OCI-LY1 (cell line): ENCODE measurements at regions not wholly inside any gene's neighbourhood (a gene's known extent, or its start where the extent isn't known, plus 50 kb on each side); places are given as distances from the start of the nearest gene placed in this dataset.

ENCODE experiments used
- EZH2 ChIP-seq: fragments of 200-600 bp; sonication (generic), shearing (Covaris generic); IDR thresholded peaks from 2 replicates; pipeline ENCODE4 v1.8.0; 2017; ENCODE audit warnings: borderline replicate concordance, mixed run types, mild to moderate bottlenecking, antibody characterized with exemption, low read length, moderate library complexity, mixed read lengths
- TF ChIP-seq, protein P1 (sequence below): fragments of 200-600 bp; sonication (generic), shearing (Covaris generic); IDR thresholded peaks from 2 replicates; pipeline ENCODE4 v1.5.1; 2017; ENCODE audit warnings: mild to moderate bottlenecking, antibody characterized with exemption, low read length, moderate library complexity, mixed read lengths

DNA sequence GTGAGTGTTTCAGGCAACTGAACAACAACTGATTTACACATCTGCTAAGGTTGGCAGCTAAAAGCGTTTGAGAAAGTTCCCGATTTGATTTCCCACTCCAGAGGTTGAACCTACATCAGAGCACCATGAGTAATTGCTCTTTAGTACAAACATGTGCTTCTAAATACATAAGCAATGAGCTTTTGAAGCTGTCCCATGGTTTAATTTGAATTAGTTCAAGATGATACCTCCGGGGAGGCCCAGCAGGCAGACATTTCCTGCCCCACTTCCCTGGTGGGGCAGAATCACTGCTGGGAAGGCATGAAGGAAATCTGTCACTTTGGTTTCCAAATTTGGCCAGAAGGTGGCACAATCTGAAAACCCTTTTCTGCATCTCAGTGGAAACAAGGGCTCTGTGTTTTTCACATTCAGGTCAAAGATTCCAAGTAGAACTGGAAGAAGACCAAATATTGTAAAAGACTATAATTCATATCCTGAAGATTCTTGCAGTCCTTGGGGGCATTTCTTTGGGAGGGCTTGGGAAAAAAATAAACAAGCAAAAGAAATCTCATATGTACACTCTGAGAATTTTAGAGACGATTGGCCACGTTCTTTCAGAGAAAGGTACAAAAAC, 176.2 kb upstream of the FAM20A start:
- TF ChIP-seq, protein P1, sequence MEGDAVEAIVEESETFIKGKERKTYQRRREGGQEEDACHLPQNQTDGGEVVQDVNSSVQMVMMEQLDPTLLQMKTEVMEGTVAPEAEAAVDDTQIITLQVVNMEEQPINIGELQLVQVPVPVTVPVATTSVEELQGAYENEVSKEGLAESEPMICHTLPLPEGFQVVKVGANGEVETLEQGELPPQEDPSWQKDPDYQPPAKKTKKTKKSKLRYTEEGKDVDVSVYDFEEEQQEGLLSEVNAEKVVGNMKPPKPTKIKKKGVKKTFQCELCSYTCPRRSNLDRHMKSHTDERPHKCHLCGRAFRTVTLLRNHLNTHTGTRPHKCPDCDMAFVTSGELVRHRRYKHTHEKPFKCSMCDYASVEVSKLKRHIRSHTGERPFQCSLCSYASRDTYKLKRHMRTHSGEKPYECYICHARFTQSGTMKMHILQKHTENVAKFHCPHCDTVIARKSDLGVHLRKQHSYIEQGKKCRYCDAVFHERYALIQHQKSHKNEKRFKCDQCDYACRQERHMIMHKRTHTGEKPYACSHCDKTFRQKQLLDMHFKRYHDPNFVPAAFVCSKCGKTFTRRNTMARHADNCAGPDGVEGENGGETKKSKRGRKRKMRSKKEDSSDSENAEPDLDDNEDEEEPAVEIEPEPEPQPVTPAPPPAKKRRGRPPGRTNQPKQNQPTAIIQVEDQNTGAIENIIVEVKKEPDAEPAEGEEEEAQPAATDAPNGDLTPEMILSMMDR: peak; percentile 73
- no peak for TF ChIP-seq EZH2
